ENCODE measurements at regions not wholly inside any gene's neighbourhood (a gene's known extent, or its start where the extent isn't known, plus 50 kb on each side); places are given as distances from the start of the nearest gene placed in this dataset.
A peak's percentile ranks its signal among the peaks of the same experiment; 100 is the strongest.
"Not testable (repeated sequence)": the region's sequence is repeated elsewhere in the genome, so short reads cannot be mapped to it uniquely, and the experiment has no call there.

GRCh38 chr18:10241579-10241978 lies 212.9 kb upstream of the APCDD1 start:
- no peak for DNase-seq (ENCODE audit: low spot score)
- no peak for FAIRE-seq

- FAIRE-seq (no peak), DNase-seq (ENCODE audit: low spot score) (no peak)
Observed at GRCh38 chr18:10242936-10243680, 211.3 kb upstream of the APCDD1 start.

- no peak for FAIRE-seq
- no peak for DNase-seq (ENCODE audit: low spot score)
Observed at GRCh38 chr18:10244341-10244740, 210.1 kb upstream of the APCDD1 start.

GRCh38 chr18:10245031-10245845 lies 209.2 kb upstream of the APCDD1 start:
- FAIRE-seq: no peak

GRCh38 chr18:10245846-10246175 lies 208.6 kb upstream of the APCDD1 start:
- FAIRE-seq: no peak
- DNase-seq (ENCODE audit: low spot score): no peak

More at GRCh38 chr18:10245031-10245845, 209.2 kb upstream of the APCDD1 start:
- no peak for DNase-seq (ENCODE audit: low spot score)

GRCh38 chr18:10247021-10247741 lies 207.3 kb upstream of the APCDD1 start:
- no peak for FAIRE-seq

GRCh38 chr18:10247742-10248082 lies 206.7 kb upstream of the APCDD1 start:
- no peak for FAIRE-seq
- DNase-seq (ENCODE audit: low spot score): no peak

More at GRCh38 chr18:10247021-10247741, 207.3 kb upstream of the APCDD1 start:
- no peak for DNase-seq (ENCODE audit: low spot score)

- FAIRE-seq (no peak), DNase-seq (ENCODE audit: low spot score) (no peak)
Observed at GRCh38 chr18:10248738-10249137, 205.7 kb upstream of the APCDD1 start.

- FAIRE-seq: no peak
- DNase-seq (ENCODE audit: low spot score): no peak
Observed at GRCh38 chr18:10249270-10249669, 205.2 kb upstream of the APCDD1 start.

GRCh38 chr18:10249801-10250200 lies 204.6 kb upstream of the APCDD1 start:
- FAIRE-seq: no peak

GRCh38 chr18:10252494-10252893 lies 201.9 kb upstream of the APCDD1 start:
- DNase-seq (ENCODE audit: low spot score): no peak
- FAIRE-seq: peak; percentile 67

More at GRCh38 chr18:10249801-10250200, 204.6 kb upstream of the APCDD1 start:
- no peak for DNase-seq (ENCODE audit: low spot score)

GRCh38 chr18:10252952-10253705 lies 201.3 kb upstream of the APCDD1 start:
- DNase-seq (ENCODE audit: low spot score): no peak
- no peak for FAIRE-seq

- not testable (repeated sequence) for FAIRE-seq; DNase-seq (ENCODE audit: low spot score)
Observed at GRCh38 chr18:10256276-10256675, 198.2 kb upstream of the APCDD1 start.

GRCh38 chr18:10258836-10259474 lies 195.5 kb upstream of the APCDD1 start:
- no peak for DNase-seq (ENCODE audit: low spot score)
- no peak for FAIRE-seq

- FAIRE-seq (peak; percentile 61), DNase-seq (ENCODE audit: low spot score) (no peak)
Observed at GRCh38 chr18:10259901-10260300, 194.5 kb upstream of the APCDD1 start.

- FAIRE-seq: peak; percentile 23
- DNase-seq (ENCODE audit: low spot score): no peak
Observed at GRCh38 chr18:10261344-10262276, 192.8 kb upstream of the APCDD1 start.

- no peak for FAIRE-seq
- no peak for DNase-seq (ENCODE audit: low spot score)
Observed at GRCh38 chr18:10262566-10262965, 191.9 kb upstream of the APCDD1 start.

GRCh38 chr18:10264260-10264659 lies 190.2 kb upstream of the APCDD1 start:
- FAIRE-seq (no peak), DNase-seq (ENCODE audit: low spot score) (no peak)

- FAIRE-seq: no peak
Observed at GRCh38 chr18:10265560-10266333, 188.7 kb upstream of the APCDD1 start.

More at GRCh38 chr18:10265560-10266333, 188.7 kb upstream of the APCDD1 start:
- no peak for DNase-seq (ENCODE audit: low spot score)

Measured in urothelium cell line (cell line).